Tibial nerve (tissue), 4 donors: ENCODE measurements at regions not wholly inside any gene's neighbourhood (a gene's known extent, or its start where the extent isn't known, plus 50 kb on each side); places are given as distances from the start of the nearest gene placed in this dataset.

Source experiments
- DNase-seq, 2 donors: peaks; one replicate each; pipeline ENCODE4 v3.0.0-alpha.2; 2019; ENCODE audit warnings: low spot score in 2 of 2
- H3K27ac ChIP-seq, 4 donors: fragments of 200-600 bp; sonication (generic) in 3 of 4; one replicate each; pipeline ENCODE4 v1.5.1; 2017 to 2019; ENCODE audit warnings: mild to moderate bottlenecking in 1 of 4
- H3K27me3 ChIP-seq, 2 donors: fragments of 200-600 bp; sonication (generic) in 1 of 2; one replicate each; pipeline versions ENCODE4 v1.5.1 to v1.6.0; 2017 to 2019
- H3K36me3 ChIP-seq, 3 donors: fragments of 200-600 bp; sonication (generic); one replicate each; pipeline ENCODE4 v1.5.1; 2018 to 2019
- H3K4me1 ChIP-seq, 4 donors: fragments of 200-600 bp; sonication (generic) in 3 of 4; one replicate each; pipeline ENCODE4 v1.5.1; 2017 to 2019
- H3K4me3 ChIP-seq, 4 donors: fragments of 200-600 bp; sonication (generic) in 3 of 4; one replicate each; pipeline ENCODE4 v1.5.1; 2017 to 2019; ENCODE audit warnings: mild to moderate bottlenecking in 1 of 4, moderate library complexity in 1 of 4
- H3K9me3 ChIP-seq, 4 donors: fragments of 200-600 bp; sonication (generic) in 3 of 4; one replicate each; pipeline ENCODE4 v1.5.1; 2017 to 2019
- EP300 ChIP-seq, 2 donors: sonication (generic); formaldehyde crosslinking; IDR thresholded peaks; one replicate each; pipeline ENCODE4 v1.6.1; 2017; ENCODE audit warnings: antibody characterized with exemption in 2 of 2, mild to moderate bottlenecking in 1 of 2
- POLR2A ChIP-seq, 2 donors: fragments of 450-650 bp; IDR thresholded peaks; one replicate each; pipeline ENCODE4 v1.6.1; 2017; ENCODE audit warnings: antibody characterized with exemption in 2 of 2, mild to moderate bottlenecking in 2 of 2, moderate library complexity in 2 of 2
- WGBS, 2 donors: methylation state at CpG; one replicate each; pipeline ENCODE4 v1.1.5; 2018; 5-methylcytosine and 5-hydroxymethylcytosine counted together
- TF ChIP-seq, protein P1 (sequence below), 5 experiments: fragments of 200-600 bp in 3 of 5; fragments of 450-650 bp in 2 of 5; sonication (generic) in 3 of 5; IDR thresholded peaks; one replicate each; pipeline ENCODE4 v1.5.1; 2016 to 2019; ENCODE audit warnings: antibody characterized with exemption in 5 of 5, mild to moderate bottlenecking in 3 of 5, moderate library complexity in 2 of 5

DNA sequence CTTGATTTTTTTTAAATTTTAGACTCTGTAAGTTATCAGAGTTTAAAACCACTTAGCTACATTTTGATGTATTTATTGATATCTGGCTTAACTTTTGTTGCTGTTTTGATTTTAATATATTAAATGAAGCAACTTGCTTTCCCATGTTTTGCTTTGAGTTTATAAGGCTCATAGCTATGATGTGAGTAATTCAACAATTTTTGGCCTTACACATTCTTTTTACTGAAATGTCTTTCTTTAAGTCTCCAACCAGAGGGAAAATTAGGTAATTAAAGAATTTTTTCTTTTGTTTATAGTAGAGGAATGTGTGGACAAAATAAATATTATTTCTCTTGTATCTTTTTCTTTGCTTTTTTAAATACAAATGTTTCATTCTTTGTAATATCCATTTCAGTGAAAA, 258.3 kb upstream of the ADAMTS5 start:
- Histone ChIP-seq H3K36me3 (no peaks in the 10 kb centered on the region), H3K9me3 (no peaks in the 10 kb centered on the region), H3K27me3 (no peaks in the 10 kb centered on the region), H3K27ac (no peak overlapping the region), H3K4me3 (no peak overlapping the region), H3K4me1 (no peaks in the 10 kb centered on the region)
- no peak for DNase-seq
- TF ChIP-seq POLR2A (IDR thresholded peaks at IDR 0.05): no peak
- TF ChIP-seq, protein P1, sequence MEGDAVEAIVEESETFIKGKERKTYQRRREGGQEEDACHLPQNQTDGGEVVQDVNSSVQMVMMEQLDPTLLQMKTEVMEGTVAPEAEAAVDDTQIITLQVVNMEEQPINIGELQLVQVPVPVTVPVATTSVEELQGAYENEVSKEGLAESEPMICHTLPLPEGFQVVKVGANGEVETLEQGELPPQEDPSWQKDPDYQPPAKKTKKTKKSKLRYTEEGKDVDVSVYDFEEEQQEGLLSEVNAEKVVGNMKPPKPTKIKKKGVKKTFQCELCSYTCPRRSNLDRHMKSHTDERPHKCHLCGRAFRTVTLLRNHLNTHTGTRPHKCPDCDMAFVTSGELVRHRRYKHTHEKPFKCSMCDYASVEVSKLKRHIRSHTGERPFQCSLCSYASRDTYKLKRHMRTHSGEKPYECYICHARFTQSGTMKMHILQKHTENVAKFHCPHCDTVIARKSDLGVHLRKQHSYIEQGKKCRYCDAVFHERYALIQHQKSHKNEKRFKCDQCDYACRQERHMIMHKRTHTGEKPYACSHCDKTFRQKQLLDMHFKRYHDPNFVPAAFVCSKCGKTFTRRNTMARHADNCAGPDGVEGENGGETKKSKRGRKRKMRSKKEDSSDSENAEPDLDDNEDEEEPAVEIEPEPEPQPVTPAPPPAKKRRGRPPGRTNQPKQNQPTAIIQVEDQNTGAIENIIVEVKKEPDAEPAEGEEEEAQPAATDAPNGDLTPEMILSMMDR (IDR thresholded peaks at IDR 0.05): no peak
- no peak for TF ChIP-seq EP300 (IDR thresholded peaks at IDR 0.05)

DNA sequence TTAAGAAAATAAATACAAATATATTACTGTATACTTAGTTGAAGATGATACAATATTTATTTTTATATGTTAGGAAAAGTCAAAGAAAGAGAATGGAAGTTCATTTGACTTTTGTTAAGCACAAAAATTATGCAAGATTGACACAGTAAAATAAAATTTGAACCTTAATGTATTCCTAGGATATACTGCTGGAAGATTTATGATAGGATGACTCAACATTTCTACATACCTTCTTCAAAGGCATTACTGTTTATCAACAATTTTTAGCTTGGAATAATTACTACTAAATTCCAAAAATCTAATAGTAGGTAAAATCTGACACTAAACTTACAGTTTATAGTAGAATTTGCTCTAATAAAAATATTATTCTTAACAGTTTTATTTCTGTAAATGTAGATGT, 257.3 kb upstream of the ADAMTS5 start:
- no peaks in the 10 kb centered on the region for H3K4me1 ChIP-seq
- H3K36me3 ChIP-seq: no peaks in the 10 kb centered on the region
- DNase-seq: no peak
- no peak overlapping the region for H3K27ac ChIP-seq
- no peak for TF ChIP-seq POLR2A (IDR thresholded peaks at IDR 0.05)
- TF ChIP-seq, protein P1 (IDR thresholded peaks at IDR 0.05): no peak
- TF ChIP-seq EP300 (IDR thresholded peaks at IDR 0.05): no peak
- no peaks in the 10 kb centered on the region for H3K9me3 ChIP-seq
- H3K27me3 ChIP-seq: no peaks in the 10 kb centered on the region
- no peak overlapping the region for H3K4me3 ChIP-seq

DNA sequence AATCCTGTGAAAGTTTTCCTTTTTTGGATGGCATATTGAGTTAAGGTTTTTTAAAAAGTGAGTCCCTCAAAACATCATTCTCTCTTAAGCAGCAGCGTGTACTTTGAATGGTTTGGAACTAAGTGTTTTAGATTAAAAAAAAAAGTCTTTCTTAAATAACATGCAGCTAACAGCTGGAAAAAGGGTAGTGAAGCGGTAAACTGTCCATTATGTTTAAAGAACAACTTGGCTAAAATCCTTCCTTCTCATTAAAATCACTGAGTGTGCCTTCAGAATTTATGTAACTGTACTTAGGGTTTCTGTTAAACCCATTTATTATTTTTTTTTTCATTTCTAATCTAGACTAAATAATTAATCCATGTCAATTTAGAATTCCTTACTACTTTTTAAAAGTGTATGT, 254.2 kb upstream of the ADAMTS5 start:
- no peak for DNase-seq
- H3K27ac ChIP-seq: no peak overlapping the region
- WGBS, 2 donors: 88% methylated on average over 2 of the region's 2 CpGs
- H3K4me1 ChIP-seq: no peaks in the 10 kb centered on the region
- H3K27me3 ChIP-seq: no peaks in the 10 kb centered on the region
- no peaks in the 10 kb centered on the region for H3K36me3 ChIP-seq
- H3K4me3 ChIP-seq: no peak overlapping the region
- TF ChIP-seq POLR2A (IDR thresholded peaks at IDR 0.05) (no peak), EP300 (IDR thresholded peaks at IDR 0.05) (no peak)
- TF ChIP-seq, protein P1 (IDR thresholded peaks at IDR 0.05): no peak
- H3K9me3 ChIP-seq: no peaks in the 10 kb centered on the region

DNA sequence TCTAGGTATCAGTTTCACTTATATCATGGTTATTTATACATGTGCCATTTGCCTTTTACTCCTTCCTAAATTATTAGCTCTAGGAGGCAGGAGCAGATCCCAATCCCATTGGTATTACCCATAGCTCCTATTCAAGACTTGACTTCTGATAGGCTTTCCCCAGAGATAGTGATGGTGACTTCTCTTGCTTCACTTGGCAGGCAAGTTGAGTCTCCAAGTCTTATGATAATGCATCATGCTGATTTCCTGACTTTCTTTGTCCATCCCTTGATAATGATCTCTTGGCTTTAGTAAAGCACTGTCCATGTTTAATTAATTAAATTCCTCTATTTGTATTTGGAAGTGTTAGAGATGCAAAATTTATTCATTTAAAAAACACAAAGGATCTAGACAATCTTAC, 253.5 kb upstream of the ADAMTS5 start:
- Histone ChIP-seq H3K36me3 (no peaks in the 10 kb centered on the region), H3K27ac (no peak overlapping the region), H3K4me1 (no peaks in the 10 kb centered on the region), H3K4me3 (no peak overlapping the region), H3K9me3 (no peaks in the 10 kb centered on the region), H3K27me3 (no peaks in the 10 kb centered on the region)
- DNase-seq: no peak
- peak in 1 of 2 donors; percentile 43 for TF ChIP-seq EP300 (IDR thresholded peaks at IDR 0.05)
- TF ChIP-seq, protein P1 (IDR thresholded peaks at IDR 0.05): no peak

DNA sequence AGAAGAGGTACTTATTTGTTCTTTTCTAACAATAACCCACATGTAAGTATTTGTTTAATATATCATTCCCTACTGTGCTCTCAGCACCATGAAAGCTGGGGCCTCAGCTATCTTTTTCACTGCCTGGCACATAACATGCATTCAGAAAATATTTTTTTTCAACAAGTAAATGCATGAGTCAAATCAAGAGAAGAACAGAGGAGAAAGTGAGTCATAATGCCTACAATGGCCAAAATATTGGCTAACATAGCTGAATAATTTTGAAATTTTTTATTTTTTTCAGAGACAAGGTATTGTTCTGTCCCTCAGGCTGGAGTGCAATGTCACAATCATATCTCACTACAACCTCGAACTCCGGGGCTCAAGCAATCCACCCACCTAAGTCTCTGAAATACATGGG, 252.2 kb upstream of the ADAMTS5 start:
- no peak overlapping the region for H3K27ac ChIP-seq
- no peaks in the 10 kb centered on the region for H3K27me3 ChIP-seq
- H3K4me1 ChIP-seq: no peaks in the 10 kb centered on the region
- no peak for DNase-seq
- no peak overlapping the region for H3K4me3 ChIP-seq
- no peaks in the 10 kb centered on the region for H3K9me3 ChIP-seq
- 80 to 82% methylated on average over 2 of the region's 2 CpGs for WGBS, 2 donors
- no peak for TF ChIP-seq POLR2A (IDR thresholded peaks at IDR 0.05)
- H3K36me3 ChIP-seq: no peaks in the 10 kb centered on the region

DNA sequence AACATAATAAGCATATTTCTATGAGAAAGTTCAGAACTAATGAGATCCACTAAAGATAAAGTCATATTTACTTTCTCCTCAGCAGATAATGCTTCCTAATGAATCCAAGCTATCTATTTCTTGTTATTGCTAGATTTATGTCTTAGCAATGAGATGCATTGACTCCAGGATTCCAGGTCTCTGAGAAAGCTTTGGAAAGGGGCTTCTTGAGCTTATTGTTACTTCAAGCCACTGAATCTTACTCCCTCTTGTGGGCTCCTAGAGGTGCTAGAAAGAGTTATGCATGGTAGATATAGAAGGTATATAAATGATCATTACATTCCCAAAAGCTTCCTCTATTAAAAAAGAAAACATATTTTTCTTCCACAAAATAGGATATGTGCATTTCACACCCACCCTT, 246.4 kb upstream of the ADAMTS5 start:
- Histone ChIP-seq H3K27ac (no peak overlapping the region), H3K4me1 (no peaks in the 10 kb centered on the region), H3K9me3 (peaks cover 0 to 2% (median 0%) of the 10 kb centered on the region in 4 donors), H3K4me3 (no peak overlapping the region), H3K36me3 (no peaks in the 10 kb centered on the region), H3K27me3 (no peaks in the 10 kb centered on the region)
- DNase-seq: no peak
- no peak for TF ChIP-seq EP300 (IDR thresholded peaks at IDR 0.05)
- TF ChIP-seq, protein P1 (IDR thresholded peaks at IDR 0.05): no peak
- TF ChIP-seq POLR2A (IDR thresholded peaks at IDR 0.05): no peak
